Hepatocyte (in vitro differentiated cells): ENCODE measurements at regions not wholly inside any gene's neighbourhood (a gene's known extent, or its start where the extent isn't known, plus 50 kb on each side); places are given as distances from the start of the nearest gene placed in this dataset.

ENCODE experiments used
- EZH2 ChIP-seq: fragments of 200-600 bp; sonication (generic); IDR thresholded peaks from 2 replicates; pipeline ENCODE4 v1.6.1; 2016; ENCODE audit warnings: antibody characterized with exemption, mild to moderate bottlenecking, borderline replicate concordance
- EZH2phosphoT487 ChIP-seq: fragments of 200-600 bp; sonication (generic); IDR thresholded peaks from one replicate; pipeline ENCODE4 v1.6.1; 2018; ENCODE audit warnings: antibody characterized with exemption, mild to moderate bottlenecking, low read depth, moderate library complexity; ENCODE audit not compliant: unreplicated experiment, severe bottlenecking
- TF ChIP-seq, protein P1 (sequence below): fragments of 200-600 bp; sonication (generic); IDR thresholded peaks from 2 replicates; pipeline ENCODE4 v1.5.1; 2016; ENCODE audit warnings: antibody characterized with exemption, mild to moderate bottlenecking; ENCODE audit not compliant: poor library complexity

DNA sequence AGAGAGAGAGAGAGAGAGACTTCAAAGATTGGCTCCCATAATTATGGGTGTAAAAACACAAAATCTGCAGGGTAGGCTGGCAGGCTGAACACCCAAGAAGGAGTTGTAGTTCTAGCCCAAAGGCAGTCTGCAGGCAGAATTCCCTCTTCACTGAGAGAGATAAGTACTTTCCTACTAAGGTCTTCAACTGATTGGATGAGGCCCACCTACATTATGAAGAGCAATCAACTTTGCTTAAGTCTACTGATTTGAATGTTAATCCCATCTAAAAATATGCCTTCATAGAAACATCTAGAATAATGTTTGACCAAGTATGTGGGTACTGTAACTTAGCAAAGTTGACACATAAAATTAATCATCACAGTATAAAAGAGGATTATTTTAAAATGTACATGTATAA is 949.7 kb downstream of the HACE1 start:
- TF ChIP-seq, protein P1, sequence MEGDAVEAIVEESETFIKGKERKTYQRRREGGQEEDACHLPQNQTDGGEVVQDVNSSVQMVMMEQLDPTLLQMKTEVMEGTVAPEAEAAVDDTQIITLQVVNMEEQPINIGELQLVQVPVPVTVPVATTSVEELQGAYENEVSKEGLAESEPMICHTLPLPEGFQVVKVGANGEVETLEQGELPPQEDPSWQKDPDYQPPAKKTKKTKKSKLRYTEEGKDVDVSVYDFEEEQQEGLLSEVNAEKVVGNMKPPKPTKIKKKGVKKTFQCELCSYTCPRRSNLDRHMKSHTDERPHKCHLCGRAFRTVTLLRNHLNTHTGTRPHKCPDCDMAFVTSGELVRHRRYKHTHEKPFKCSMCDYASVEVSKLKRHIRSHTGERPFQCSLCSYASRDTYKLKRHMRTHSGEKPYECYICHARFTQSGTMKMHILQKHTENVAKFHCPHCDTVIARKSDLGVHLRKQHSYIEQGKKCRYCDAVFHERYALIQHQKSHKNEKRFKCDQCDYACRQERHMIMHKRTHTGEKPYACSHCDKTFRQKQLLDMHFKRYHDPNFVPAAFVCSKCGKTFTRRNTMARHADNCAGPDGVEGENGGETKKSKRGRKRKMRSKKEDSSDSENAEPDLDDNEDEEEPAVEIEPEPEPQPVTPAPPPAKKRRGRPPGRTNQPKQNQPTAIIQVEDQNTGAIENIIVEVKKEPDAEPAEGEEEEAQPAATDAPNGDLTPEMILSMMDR: no peak
- TF ChIP-seq EZH2: no peak
- TF ChIP-seq EZH2phosphoT487: no peak
